WTC11 (cell line): ENCODE measurements at regions not wholly inside any gene's neighbourhood (a gene's known extent, or its start where the extent isn't known, plus 50 kb on each side); places are given as distances from the start of the nearest gene placed in this dataset.

ENCODE experiments used
- ATF2 ChIP-seq: sonication (generic); formaldehyde crosslinking; IDR thresholded peaks from 2 replicates; pipeline ENCODE4 v1.8.1; 2022; ENCODE audit warnings: low read depth, missing genetic modification reagents, borderline replicate concordance
- ZNF396 ChIP-seq: fragments of 250-450 bp; sonication (Bioruptor Pico); IDR thresholded peaks from 2 replicates; pipeline ENCODE4 v1.8.0; 2021; ENCODE audit warnings: mild to moderate bottlenecking, moderate library complexity, borderline replicate concordance

DNA sequence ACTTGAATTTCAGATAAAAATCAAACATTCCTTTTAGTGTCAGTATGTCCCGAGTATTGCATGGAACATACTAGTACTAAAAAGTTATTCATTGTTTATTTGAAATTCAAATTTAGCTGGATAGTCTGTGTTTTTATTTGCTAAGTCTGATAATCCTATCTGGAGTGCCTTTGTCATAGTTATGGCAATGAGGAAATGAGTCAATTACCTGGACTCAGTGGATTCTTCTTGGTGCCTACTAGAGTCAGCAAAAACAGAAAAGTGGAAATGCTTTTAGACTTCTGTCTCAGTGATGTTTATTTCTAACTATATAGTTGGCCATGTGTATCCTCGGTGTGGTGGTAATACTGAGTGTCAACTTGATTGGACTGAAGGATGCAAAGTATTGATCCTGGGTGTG is 121.3 kb upstream of the EEF1E1 start:
- TF ChIP-seq ATF2 (CRISPR knock-in tag) (no peak), ZNF396 (CRISPR knock-in tag) (no peak)
